Spleen (tissue), 11 donors: ENCODE measurements at regions not wholly inside any gene's neighbourhood (a gene's known extent, or its start where the extent isn't known, plus 50 kb on each side); places are given as distances from the start of the nearest gene placed in this dataset.
A peak's percentile ranks its signal among the peaks of the same experiment; 100 is the strongest.

ENCODE experiments used
- DNase-seq: peaks from one replicate; pipeline ENCODE4 v3.0.0-alpha.2; 2020
- H3K27ac ChIP-seq, 8 donors: fragments of 200-600 bp; sonication (generic) in 7 of 8; 1 replicate in 4 of 8; 2 replicates in 4 of 8; pipeline versions ENCODE4 v1.5.0 to v1.8.0; 2016 to 2021; ENCODE audit warnings: inconsistent platforms in 4 of 8, mild to moderate bottlenecking in 4 of 8, moderate library complexity in 1 of 8
- H3K27me3 ChIP-seq, 7 donors: fragments of 200-600 bp; sonication (generic) in 6 of 7; replicated peaks in 1 of 7; 1 replicate in 4 of 7; 2 replicates in 3 of 7; pipeline versions ENCODE4 v1.5.0 to v1.8.0; 2016 to 2021; ENCODE audit warnings: inconsistent platforms in 3 of 7, mild to moderate bottlenecking in 1 of 7
- H3K36me3 ChIP-seq, 6 donors: fragments of 200-600 bp; sonication (generic) in 5 of 6; 1 replicate in 4 of 6; 2 replicates in 2 of 6; pipeline versions ENCODE4 v1.5.0 to v1.8.0; 2016 to 2021; ENCODE audit warnings: inconsistent platforms in 2 of 6
- H3K4me1 ChIP-seq, 6 donors: fragments of 200-600 bp; sonication (generic) in 5 of 6; 1 replicate in 3 of 6; 2 replicates in 3 of 6; pipeline versions ENCODE4 v1.5.0 to v1.8.0; 2016 to 2021; ENCODE audit warnings: inconsistent platforms in 3 of 6
- H3K4me3 ChIP-seq, 8 donors: fragments of 200-600 bp; sonication (generic) in 7 of 8; 1 replicate in 4 of 8; 2 replicates in 4 of 8; pipeline versions ENCODE4 v1.5.0 to v1.8.0; 2016 to 2021; ENCODE audit warnings: inconsistent platforms in 4 of 8, mild to moderate bottlenecking in 4 of 8, moderate library complexity in 2 of 8
- H3K9me3 ChIP-seq, 8 donors: fragments of 200-600 bp; sonication (generic) in 7 of 8; 1 replicate in 4 of 8; 2 replicates in 4 of 8; pipeline versions ENCODE4 v1.5.0 to v1.8.0; 2016 to 2021; ENCODE audit warnings: inconsistent platforms in 4 of 8
- POLR2A ChIP-seq, 3 donors: fragments of 450-650 bp; IDR thresholded peaks; one replicate each; pipeline ENCODE4 v1.5.1; 2017; ENCODE audit warnings: antibody characterized with exemption in 3 of 3, mild to moderate bottlenecking in 1 of 3
- POLR2AphosphoS5 ChIP-seq, 3 donors: sonication (generic); formaldehyde crosslinking; IDR thresholded peaks; one replicate each; pipeline ENCODE4 v1.5.1; 2017; ENCODE audit warnings: antibody characterized with exemption in 3 of 3
- WGBS, 5 donors: extraction: QIAGEN DNeasy Blood & Tissue Kit in 3 of 5; methylation state at CpG; one replicate each; pipeline versions ENCODE4 v1.1.5 to v1.1.7; 2013 to 2018; 5-methylcytosine and 5-hydroxymethylcytosine counted together
- intact Hi-C: fragments of 100-400 bp; cut with DNase I; formaldehyde crosslinking; loops from one replicate; pipeline ENCODE4 v1.15.0; 2023; ENCODE audit warnings: low total_unique reads
- TF ChIP-seq, protein P1 (sequence below), 11 experiments: fragments of 200-600 bp in 7 of 11; fragments of 450-650 bp in 4 of 11; sonication (generic) in 4 of 11; IDR thresholded peaks in 8 of 11; conservative IDR thresholded peaks in 3 of 11; 1 replicate in 7 of 11; 2 replicates in 4 of 11; pipeline versions ENCODE4 v1.4.0 to v1.8.0; 2016 to 2021; ENCODE audit warnings: antibody characterized with exemption in 11 of 11, inconsistent platforms in 4 of 11, mild to moderate bottlenecking in 1 of 11
- donor health status: healthy with polysubstance abuse.
- donor health status: DM: no; HTN: no; CAD: no; lungs with moderate emphysema.
- donor health status: DM: no; HTN: no; CAD: no.
- donor health status: Bipolar disorder and iron deficiency.
- donor health status: healthy.
- donor health status: DM: no; HTN: no; CAD: no.
- donor health status: DM: yes; HTN: yes; CAD: no.

DNA sequence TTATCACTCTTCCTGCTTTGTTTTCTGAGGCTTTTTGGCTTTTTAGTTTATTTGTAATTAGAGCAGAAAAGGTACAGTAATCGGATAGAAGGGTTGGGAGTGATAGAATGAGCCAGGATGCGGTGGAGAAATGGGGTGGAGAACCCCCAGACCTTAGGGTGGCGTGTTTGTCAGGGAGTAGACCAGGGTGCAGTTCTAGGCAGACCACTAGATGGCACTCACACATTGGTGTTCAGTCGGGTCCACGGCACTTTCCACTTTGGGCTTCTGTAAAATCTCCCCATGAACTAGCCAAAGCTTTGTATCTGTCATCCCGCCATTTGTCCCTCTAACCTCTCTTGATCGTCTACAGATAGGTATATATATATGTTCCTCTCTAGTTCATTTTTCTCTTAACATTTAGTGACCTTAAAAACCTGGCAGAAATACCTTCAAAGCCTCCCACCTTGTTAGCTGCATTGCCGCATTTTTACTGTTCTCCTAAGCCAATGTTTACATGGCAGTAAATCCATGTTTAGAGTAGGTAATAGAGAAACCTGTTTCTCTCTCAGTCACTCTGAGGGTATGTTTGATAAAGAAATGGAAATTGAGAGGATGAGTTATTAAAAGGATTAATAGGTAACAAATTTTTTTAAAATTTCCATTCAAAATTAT lies 154.9 kb downstream of the TM9SF2 start:
- Histone ChIP-seq H3K27ac (peak overlapping the region in 1 of 8 donors; percentile 14), H3K36me3 (no peaks in the 10 kb centered on the region), H3K9me3 (no peaks in the 10 kb centered on the region), H3K27me3 (peaks cover 0 to 14% (median 0%) of the 10 kb centered on the region in 7 donors), H3K4me3 (no peak overlapping the region), H3K4me1 (peaks cover 5 to 45% (median 30%) of the 10 kb centered on the region in 6 donors)
- DNase-seq, result peak; percentile 83
- no peak for TF ChIP-seq POLR2AphosphoS5 (IDR thresholded peaks at IDR 0.05)
- TF ChIP-seq, protein P1, sequence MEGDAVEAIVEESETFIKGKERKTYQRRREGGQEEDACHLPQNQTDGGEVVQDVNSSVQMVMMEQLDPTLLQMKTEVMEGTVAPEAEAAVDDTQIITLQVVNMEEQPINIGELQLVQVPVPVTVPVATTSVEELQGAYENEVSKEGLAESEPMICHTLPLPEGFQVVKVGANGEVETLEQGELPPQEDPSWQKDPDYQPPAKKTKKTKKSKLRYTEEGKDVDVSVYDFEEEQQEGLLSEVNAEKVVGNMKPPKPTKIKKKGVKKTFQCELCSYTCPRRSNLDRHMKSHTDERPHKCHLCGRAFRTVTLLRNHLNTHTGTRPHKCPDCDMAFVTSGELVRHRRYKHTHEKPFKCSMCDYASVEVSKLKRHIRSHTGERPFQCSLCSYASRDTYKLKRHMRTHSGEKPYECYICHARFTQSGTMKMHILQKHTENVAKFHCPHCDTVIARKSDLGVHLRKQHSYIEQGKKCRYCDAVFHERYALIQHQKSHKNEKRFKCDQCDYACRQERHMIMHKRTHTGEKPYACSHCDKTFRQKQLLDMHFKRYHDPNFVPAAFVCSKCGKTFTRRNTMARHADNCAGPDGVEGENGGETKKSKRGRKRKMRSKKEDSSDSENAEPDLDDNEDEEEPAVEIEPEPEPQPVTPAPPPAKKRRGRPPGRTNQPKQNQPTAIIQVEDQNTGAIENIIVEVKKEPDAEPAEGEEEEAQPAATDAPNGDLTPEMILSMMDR (IDR thresholded peaks at IDR 0.05 in 8 of 11, conservative IDR thresholded peaks at IDR 0.05 in 3 of 11), result peak; percentile 69 to 93 (median 87)
- TF ChIP-seq POLR2A (IDR thresholded peaks at IDR 0.05), result no peak
- intact Hi-C loops, result loop anchor here (2.0 to 5.0 kb wide), 3 partner anchors 261 to 861 kb away; no protein-coding TSS in a partner anchor
- WGBS, 5 donors, result 13 to 16% (median 15%) methylated on average over 8 of the region's 8 CpGs

DNA sequence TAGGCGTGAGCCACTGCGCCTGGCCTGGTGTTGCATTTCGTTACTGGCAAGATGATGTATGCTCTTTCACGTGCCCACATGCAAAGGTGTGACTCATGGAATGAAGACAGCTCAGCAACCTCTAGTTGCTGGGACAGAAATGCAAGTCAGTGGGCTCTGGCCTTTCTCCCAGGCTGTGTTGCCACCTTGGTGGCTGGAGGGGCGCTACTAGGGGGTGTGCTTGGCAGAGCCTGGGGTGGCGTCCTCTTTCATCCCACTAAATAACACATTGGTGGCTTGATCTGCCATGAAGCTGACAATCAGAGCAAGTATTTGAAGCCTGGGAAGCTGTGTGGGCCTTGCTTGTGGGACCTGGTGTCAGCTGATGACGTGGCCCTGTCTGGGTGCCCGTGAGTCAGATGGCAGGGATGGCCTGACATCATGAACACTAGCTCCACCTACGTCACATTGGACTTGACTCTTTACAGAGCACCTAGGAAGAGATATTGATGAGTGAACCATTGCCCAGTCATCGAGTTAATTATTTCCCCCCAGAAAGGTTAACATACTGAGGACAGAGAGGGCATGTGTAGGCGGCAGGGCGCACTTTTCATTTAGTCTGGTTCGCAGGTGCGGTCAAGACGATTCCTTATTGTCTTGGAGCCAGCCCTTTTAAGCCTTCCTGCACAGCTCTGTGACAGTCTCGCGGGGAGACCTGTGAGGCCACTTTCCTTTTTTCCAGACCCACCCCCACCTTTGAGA lies 154.2 kb downstream of the TM9SF2 start:
- intact Hi-C loops, result loop anchor here (2.0 to 5.0 kb wide), 3 partner anchors 262 to 862 kb away; no protein-coding TSS in a partner anchor
- Histone ChIP-seq H3K4me3 (no peak overlapping the region), H3K27me3 (peaks cover 0 to 14% (median 0%) of the 10 kb centered on the region in 7 donors), H3K9me3 (no peaks in the 10 kb centered on the region), H3K4me1 (peaks cover 5 to 45% (median 30%) of the 10 kb centered on the region in 6 donors), H3K36me3 (no peaks in the 10 kb centered on the region), H3K27ac (no peak overlapping the region)
- DNase-seq, result no peak
- TF ChIP-seq, protein P1 (IDR thresholded peaks at IDR 0.05 in 8 of 11, conservative IDR thresholded peaks at IDR 0.05 in 3 of 11), result no peak
- TF ChIP-seq POLR2A (IDR thresholded peaks at IDR 0.05) (no peak), POLR2AphosphoS5 (IDR thresholded peaks at IDR 0.05) (no peak)
- WGBS, 5 donors, result 72 to 86% (median 76%) methylated on average over 16 to 17 of the region's 17 CpGs

DNA sequence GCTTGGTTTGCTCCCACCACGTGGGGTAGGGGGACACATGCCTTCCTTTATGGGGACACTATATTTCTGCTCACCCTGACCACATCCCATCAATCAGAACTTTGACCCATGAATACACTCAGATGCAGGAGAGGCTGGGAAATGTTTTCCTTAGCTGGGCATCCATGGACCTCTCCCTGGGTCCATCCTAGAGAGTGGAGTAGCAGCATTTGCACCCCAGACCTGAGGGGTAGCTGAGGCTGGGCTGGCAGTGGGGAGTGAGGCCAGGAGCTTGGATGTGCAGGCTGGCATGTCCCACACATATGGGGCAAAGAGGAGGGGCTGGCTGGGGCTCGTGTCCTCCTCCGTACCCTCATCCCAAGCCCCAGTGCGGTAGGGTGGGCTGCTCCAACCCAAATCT lies 152.8 kb downstream of the TM9SF2 start:
- H3K36me3 ChIP-seq, result no peaks in the 10 kb centered on the region
- peak; percentile 68 for DNase-seq
- H3K4me3 ChIP-seq, result no peak overlapping the region
- no peaks in the 10 kb centered on the region for H3K9me3 ChIP-seq
- TF ChIP-seq POLR2A (IDR thresholded peaks at IDR 0.05) (no peak), POLR2AphosphoS5 (IDR thresholded peaks at IDR 0.05) (no peak)
- TF ChIP-seq, protein P1 (IDR thresholded peaks at IDR 0.05 in 8 of 11, conservative IDR thresholded peaks at IDR 0.05 in 3 of 11), result no peak
- WGBS, 5 donors, result 71 to 97% (median 83%) methylated on average over 4 of the region's 4 CpGs
- intact Hi-C loops, result no loop called here
- H3K4me1 ChIP-seq, result peaks cover 5 to 35% (median 28%) of the 10 kb centered on the region in 6 donors
- H3K27me3 ChIP-seq, result peaks cover 0 to 14% (median 0%) of the 10 kb centered on the region in 7 donors
- H3K27ac ChIP-seq, result no peak overlapping the region

DNA sequence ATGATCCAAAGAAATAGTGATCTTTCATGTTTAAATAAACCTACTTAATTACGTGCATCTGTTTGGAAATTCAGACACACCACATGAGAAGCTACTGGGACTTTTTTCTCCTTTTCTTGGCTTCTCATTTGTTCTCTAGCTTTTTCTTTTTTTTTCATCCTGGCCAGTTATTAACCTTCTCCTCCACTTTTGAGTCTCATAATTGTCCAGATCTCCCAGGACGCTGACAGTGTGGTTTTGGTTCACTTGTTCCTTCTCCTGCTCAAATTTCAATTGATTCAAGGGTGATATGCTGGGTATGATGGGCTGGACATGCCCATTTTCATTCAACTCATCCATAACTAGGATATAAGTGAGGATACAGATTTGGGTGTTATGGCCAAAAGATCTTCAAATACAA lies 152.3 kb downstream of the TM9SF2 start:
- intact Hi-C loops, result no loop called here
- Histone ChIP-seq H3K4me1 (peaks cover 5 to 30% (median 23%) of the 10 kb centered on the region in 6 donors), H3K27ac (no peak overlapping the region), H3K36me3 (no peaks in the 10 kb centered on the region), H3K9me3 (no peaks in the 10 kb centered on the region), H3K4me3 (no peak overlapping the region), H3K27me3 (peaks cover 0 to 10% (median 0%) of the 10 kb centered on the region in 7 donors)
- DNase-seq, result no peak
- no peak for TF ChIP-seq POLR2AphosphoS5 (IDR thresholded peaks at IDR 0.05)
- TF ChIP-seq POLR2A (IDR thresholded peaks at IDR 0.05), result no peak
- 48 to 86% (median 67%) methylated on average over 2 of the region's 2 CpGs for WGBS, 5 donors
